LNCAP (cell line): ENCODE measurements at regions not wholly inside any gene's neighbourhood (a gene's known extent, or its start where the extent isn't known, plus 50 kb on each side); places are given as distances from the start of the nearest gene placed in this dataset.

Experiments
- TF ChIP-seq, protein P1 (sequence below): fragments of 450-650 bp; IDR thresholded peaks from 2 replicates; pipeline ENCODE4 v1.5.1; 2017; ENCODE audit warnings: mild to moderate bottlenecking

DNA sequence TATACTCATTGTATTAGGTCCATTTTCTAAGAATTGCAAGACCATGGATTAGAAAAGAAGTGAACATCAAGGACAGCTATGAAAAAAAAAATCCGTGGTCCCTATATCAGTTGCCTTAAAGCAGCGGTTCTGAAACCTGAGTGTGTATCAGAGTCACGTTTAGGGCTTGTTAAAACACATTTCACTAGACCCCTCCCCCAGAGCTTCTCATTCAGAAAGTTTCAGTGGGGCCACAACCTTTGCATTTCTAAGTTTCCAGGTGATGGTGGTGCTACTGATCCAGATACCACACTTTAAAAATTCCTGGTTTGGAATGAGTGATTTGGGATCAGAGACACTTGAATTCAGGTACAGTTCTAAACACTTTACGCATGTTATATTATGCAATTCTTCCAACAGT, 96.1 kb upstream of the PRMT6 start:
- TF ChIP-seq, protein P1, sequence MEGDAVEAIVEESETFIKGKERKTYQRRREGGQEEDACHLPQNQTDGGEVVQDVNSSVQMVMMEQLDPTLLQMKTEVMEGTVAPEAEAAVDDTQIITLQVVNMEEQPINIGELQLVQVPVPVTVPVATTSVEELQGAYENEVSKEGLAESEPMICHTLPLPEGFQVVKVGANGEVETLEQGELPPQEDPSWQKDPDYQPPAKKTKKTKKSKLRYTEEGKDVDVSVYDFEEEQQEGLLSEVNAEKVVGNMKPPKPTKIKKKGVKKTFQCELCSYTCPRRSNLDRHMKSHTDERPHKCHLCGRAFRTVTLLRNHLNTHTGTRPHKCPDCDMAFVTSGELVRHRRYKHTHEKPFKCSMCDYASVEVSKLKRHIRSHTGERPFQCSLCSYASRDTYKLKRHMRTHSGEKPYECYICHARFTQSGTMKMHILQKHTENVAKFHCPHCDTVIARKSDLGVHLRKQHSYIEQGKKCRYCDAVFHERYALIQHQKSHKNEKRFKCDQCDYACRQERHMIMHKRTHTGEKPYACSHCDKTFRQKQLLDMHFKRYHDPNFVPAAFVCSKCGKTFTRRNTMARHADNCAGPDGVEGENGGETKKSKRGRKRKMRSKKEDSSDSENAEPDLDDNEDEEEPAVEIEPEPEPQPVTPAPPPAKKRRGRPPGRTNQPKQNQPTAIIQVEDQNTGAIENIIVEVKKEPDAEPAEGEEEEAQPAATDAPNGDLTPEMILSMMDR, result no peak

DNA sequence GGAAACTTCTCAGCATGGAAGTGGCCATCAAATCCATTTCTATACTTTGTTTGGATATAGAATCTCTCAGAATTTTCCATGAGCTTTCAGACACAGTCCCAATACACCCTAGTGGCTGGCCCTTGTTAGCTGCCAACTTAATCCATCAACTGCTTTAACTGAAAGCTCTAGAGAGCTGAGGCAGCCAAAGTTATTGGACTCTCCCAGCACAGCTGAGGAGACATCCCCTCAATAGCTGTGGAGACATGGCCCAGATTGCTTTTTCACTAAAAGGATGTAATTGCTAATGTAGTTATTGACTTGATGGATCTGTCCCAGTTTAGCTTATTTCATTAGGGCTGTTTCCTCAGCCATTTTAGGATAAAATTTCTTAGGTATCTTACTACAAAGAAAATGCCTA, 94.8 kb upstream of the PRMT6 start:
- TF ChIP-seq, protein P1, result no peak

DNA sequence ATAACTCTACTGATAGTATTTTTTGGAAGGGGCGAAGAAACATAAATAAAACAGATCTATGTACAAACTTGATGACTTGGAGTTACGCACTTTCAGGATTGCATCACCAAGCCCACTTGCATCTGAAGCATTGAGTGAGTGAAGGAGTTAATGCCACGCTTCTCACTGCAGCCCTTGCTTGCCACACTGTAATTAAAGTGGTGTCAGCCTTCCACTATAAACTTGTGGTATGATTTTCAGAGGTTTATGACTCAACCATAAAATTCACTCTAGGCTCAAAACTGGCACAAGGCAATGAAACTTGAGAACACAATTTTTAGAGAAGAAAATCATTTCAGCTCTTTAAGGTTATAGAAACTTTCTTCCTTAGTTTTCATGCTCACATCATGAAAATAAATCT, 93.9 kb upstream of the PRMT6 start:
- TF ChIP-seq, protein P1, result no peak

DNA sequence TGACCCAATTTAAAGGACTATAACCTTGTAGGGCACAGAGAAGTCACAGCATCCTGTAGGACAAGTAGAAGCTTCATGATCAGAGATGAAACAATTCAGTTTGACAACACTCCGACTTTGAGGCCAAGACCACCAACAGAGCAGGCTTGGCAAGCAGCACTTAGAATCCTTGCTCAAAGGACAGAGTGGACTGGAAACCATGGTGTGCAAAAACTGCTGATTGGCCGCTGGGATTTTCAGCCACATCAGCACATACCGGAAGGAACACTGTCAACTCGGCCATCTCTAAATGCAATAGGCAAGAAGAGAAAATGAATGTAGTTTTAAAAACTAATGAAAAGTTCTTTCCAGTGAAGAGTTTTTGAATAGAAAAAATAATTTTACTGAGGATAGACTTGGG, 92.0 kb upstream of the PRMT6 start:
- TF ChIP-seq, protein P1, result no peak

DNA sequence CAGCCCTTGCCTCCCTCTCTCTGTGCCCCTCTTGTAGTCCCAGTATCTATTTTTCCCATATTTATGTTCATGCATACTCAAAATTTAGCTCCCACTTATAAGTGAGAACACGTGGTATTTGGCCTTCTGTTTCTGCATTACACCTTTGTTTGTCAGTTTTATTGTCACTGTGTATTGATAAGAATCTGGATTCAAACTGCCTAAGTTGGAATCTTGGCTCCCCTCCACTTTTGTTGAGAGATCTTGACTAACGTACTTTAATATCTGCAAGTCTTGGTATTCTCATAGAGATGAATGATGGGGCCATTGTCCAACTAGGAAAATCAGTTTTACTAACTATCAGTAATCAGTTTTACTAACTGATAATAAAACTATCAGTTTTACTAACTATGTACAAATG, 87.8 kb upstream of the PRMT6 start:
- TF ChIP-seq, protein P1, result no peak

DNA sequence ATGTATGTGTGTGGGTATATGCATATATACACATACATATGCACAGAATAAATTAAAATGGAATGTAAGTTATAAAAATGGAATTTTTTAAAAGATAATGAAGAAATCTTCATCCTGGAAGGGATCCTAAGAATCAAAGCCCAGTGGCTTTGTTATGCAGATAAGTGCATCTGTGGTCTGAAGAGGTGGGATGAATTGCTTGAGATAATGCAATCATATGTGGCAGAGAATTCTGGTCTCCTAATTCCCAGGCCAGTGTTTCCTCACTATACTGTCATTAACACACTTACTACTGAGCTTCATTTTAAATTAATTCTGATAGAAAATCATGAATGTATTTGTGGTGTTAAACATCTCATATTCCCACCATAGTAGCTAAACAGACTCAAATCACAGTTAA, 86.7 kb upstream of the PRMT6 start:
- TF ChIP-seq, protein P1, result no peak

DNA sequence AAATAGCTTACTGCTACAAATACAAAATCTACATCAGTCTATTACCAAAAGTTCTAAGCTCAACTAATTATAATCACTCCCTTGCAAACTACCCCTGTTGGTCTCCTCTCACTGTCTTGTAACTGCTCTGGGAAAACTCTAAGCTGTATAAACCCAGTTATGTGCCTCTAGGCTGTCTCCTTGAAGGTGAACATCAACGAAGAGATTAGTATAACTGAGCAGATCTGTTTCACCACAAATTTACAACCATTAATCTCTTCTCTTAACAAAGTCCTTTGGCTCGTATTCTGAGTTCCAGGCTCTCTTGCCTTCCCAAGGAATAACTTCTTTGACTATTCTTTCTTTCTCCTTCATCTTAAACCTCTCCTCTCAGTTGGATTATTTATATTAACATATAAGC, 84.4 kb upstream of the PRMT6 start:
- TF ChIP-seq, protein P1, result no peak

DNA sequence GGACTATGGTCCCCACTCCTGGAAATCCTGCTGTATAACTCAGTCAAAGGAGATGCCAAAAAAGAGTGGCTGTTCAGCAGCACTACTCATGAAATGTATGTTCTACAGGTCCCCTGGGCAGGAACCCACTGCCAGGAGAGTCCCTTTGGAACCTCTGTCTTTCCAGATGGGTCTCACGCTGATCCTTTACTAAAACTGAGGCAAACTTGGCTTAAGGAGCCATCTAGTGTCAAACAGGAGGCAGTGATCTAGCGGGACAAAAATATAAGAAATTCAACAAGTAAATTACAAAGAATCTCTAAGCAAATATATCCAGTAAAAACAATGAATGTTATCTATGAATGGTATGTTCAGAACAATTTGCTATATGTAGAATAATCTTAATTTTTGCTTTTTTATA, 80.5 kb upstream of the PRMT6 start:
- TF ChIP-seq, protein P1, result peak; percentile 7; the same call in 1 of the 2 replicates
